ENCODE measurements at regions not wholly inside any gene's neighbourhood (a gene's known extent, or its start where the extent isn't known, plus 50 kb on each side); places are given as distances from the start of the nearest gene placed in this dataset.

- TF ChIP-seq POLR2A (IDR thresholded peaks at IDR 0.05; ENCODE audit: low read depth, low read length), result no peak
- no peak for TF ChIP-seq CTCF (IDR thresholded peaks at IDR 0.05; ENCODE audit: extremely low read depth in 1 of 2, insufficient read depth in 1 of 2, low read depth in 1 of 2, low read length in 2 of 2)
- no peak for TF ChIP-seq JUN (IDR thresholded peaks at IDR 0.05; ENCODE audit: borderline replicate concordance, insufficient read depth, insufficient read length, low read depth)
- no peak for TF ChIP-seq EZH2 (IDR thresholded peaks at IDR 0.05; ENCODE audit: borderline replicate concordance, low read depth, low read length, severe bottlenecking)
- no peak for TF ChIP-seq POLR2AphosphoS5 (IDR thresholded peaks at IDR 0.05; ENCODE audit: insufficient read depth, low read depth, low read length)
- TF ChIP-seq MAX (IDR thresholded peaks at IDR 0.05; ENCODE audit: insufficient read depth, insufficient read length), result no peak
Observed at GRCh38 chr14:43041976-43042375, 1435.3 kb downstream of the LRFN5 start.

All from endothelial cell of umbilical vein (primary cell).